Neutrophil (primary cell): ENCODE measurements at regions not wholly inside any gene's neighbourhood (a gene's known extent, or its start where the extent isn't known, plus 50 kb on each side); places are given as distances from the start of the nearest gene placed in this dataset.
"Not testable (repeated sequence)": the region's sequence is repeated elsewhere in the genome, so short reads cannot be mapped to it uniquely, and the experiment has no call there.

Experiments
- H3K27ac ChIP-seq: fragments of 200-600 bp; sonication (generic); 2 replicates; pipeline ENCODE4 v1.5.1; 2016; ENCODE audit warnings: mild to moderate bottlenecking, moderate library complexity
- H3K27me3 ChIP-seq: fragments of 200-600 bp; sonication (generic); 2 replicates; pipeline ENCODE4 v1.6.0; 2016; ENCODE audit warnings: mild to moderate bottlenecking
- H3K36me3 ChIP-seq: fragments of 200-600 bp; sonication (generic); 2 replicates; pipeline ENCODE4 v1.5.1; 2017
- H3K4me1 ChIP-seq, 2 experiments: fragments of 200-600 bp in 1 of 2; sonication (generic) in 1 of 2; 1 replicate in 1 of 2; 2 replicates in 1 of 2; pipeline versions ENCODE4 v1.5.1 to v1.6.1; 2013 to 2016; ENCODE audit warnings: low read depth in 1 of 2, low read length in 1 of 2, mild to moderate bottlenecking in 1 of 2, moderate library complexity in 1 of 2; ENCODE audit not compliant: control insufficient read depth in 1 of 2, insufficient read depth in 1 of 2
- H3K4me3 ChIP-seq, 2 experiments: fragments of 200-600 bp in 1 of 2; sonication (generic) in 1 of 2; 1 replicate in 1 of 2; 2 replicates in 1 of 2; pipeline ENCODE4 v1.5.1; 2013 to 2016; ENCODE audit warnings: low read depth in 1 of 2, low read length in 1 of 2, mild to moderate bottlenecking in 1 of 2, moderate library complexity in 1 of 2
- H3K9me3 ChIP-seq: fragments of 200-600 bp; sonication (generic); 2 replicates; pipeline ENCODE4 v1.5.1; 2016
- TF ChIP-seq, protein P1 (sequence below): fragments of 200-600 bp; sonication (generic); IDR thresholded peaks from 2 replicates; pipeline ENCODE4 v1.5.1; 2016; ENCODE audit warnings: antibody characterized with exemption

DNA sequence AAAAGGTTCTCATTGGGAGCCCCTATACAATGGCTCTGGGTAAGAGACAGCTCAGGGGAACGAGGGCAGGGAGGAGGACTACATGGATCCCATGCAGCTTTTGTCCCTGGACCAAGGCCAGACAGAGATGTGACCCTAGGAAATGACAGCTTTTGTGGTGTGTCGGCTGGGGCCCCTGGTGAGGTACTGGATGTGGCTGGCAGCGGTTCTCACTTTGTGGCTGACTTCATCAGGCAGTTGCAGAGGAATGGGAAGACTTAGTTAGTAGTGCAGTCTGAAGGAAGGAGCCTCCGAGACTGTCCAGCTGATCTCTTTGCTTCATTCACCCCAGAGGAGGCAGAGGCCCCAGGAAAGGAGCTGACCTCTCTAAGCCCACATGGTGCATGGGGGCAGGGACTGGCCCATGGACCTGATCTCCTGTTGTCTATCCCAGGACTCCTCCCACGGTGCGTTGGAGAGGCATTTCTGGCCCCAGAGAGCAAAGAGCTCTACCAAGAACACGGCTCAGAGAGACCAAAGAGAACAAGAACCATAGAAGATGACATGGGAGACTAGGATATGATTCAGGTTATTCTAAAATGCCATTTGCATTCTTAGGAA is 202.9 kb downstream of the RPS24 start:
- TF ChIP-seq, protein P1, sequence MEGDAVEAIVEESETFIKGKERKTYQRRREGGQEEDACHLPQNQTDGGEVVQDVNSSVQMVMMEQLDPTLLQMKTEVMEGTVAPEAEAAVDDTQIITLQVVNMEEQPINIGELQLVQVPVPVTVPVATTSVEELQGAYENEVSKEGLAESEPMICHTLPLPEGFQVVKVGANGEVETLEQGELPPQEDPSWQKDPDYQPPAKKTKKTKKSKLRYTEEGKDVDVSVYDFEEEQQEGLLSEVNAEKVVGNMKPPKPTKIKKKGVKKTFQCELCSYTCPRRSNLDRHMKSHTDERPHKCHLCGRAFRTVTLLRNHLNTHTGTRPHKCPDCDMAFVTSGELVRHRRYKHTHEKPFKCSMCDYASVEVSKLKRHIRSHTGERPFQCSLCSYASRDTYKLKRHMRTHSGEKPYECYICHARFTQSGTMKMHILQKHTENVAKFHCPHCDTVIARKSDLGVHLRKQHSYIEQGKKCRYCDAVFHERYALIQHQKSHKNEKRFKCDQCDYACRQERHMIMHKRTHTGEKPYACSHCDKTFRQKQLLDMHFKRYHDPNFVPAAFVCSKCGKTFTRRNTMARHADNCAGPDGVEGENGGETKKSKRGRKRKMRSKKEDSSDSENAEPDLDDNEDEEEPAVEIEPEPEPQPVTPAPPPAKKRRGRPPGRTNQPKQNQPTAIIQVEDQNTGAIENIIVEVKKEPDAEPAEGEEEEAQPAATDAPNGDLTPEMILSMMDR, result no peak
- H3K27ac ChIP-seq, result peak overlapping the region; percentile 66
- H3K36me3 ChIP-seq, result no peaks in the 10 kb centered on the region
- no peaks in the 10 kb centered on the region for H3K27me3 ChIP-seq
- H3K4me1 ChIP-seq, result peaks cover 24 to 25% of the 10 kb centered on the region in 2 experiments
- no peak overlapping the region for H3K4me3 ChIP-seq
- no peaks in the 10 kb centered on the region for H3K9me3 ChIP-seq

DNA sequence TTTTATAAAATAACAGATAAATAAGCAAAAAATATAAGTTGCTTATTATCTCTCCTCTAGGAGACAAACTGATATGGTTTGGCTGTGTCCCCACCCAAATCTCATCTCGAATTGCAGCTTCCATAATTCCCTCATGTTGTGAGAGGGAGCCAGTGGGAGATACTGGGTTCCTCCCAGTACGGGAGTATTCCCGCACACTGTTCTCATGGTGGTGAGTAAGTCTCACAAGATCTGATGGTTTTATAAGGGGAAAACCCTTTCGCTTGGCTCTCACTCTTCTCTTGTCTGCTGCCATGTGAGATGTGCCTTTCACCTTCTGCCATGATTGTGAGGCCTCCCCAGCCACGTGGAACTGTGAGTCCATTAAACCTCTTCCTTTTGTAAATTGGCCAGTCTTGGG is 204.3 kb downstream of the RPS24 start:
- H3K4me1 ChIP-seq, result peaks cover 18 to 19% of the 10 kb centered on the region in 2 experiments
- H3K36me3 ChIP-seq, H3K27ac ChIP-seq, H3K4me3 ChIP-seq, H3K27me3 ChIP-seq, H3K9me3 ChIP-seq: not testable (repeated sequence)

DNA sequence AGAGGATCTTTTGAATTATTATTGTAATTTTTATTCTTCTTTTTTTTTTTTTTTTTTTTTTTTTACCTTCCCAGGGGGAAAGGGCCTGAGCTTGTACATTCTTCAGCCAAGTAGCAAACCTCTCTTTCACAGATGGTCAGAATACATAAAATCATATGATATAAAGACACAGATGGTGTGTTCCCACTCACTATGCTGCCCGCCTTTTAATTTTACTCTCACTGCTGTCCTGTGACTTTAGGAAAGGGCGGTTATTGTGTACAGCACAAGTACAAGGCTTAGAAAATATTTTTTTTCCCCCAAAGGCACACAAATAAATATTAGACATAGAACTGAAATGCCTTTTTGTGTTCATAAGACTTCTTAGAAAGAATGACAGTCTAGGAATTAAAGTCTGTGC is 213.6 kb downstream of the RPS24 start:
- Histone ChIP-seq H3K36me3 (no peaks in the 10 kb centered on the region), H3K4me1 (peaks cover 47 to 51% of the 10 kb centered on the region in 2 experiments), H3K9me3 (no peaks in the 10 kb centered on the region), H3K27me3 (no peaks in the 10 kb centered on the region), H3K27ac (no peak overlapping the region), H3K4me3 (no peak overlapping the region)
- TF ChIP-seq, protein P1, result no peak

DNA sequence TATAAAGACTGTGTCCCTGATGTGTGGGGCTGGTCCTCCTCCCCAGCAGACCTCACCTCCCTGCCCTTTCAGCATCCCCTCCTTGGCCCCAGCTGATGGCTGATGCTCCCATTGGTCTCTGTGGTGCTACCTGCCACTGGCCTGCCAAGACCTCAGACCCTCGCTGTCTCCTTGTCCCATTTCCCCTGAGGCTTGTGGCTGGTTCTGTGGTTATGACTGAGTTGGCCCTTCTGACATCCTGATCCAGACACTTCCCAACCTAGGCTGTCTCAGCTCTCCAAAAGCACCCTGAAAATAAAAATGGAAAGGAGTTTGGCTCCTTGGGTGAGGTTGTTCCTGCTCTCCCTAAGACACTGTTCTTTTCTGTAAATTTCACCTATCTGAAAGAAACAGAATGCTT is 214.2 kb downstream of the RPS24 start:
- TF ChIP-seq, protein P1, result no peak
- no peaks in the 10 kb centered on the region for H3K9me3 ChIP-seq
- no peak overlapping the region for H3K4me3 ChIP-seq
- H3K27ac ChIP-seq, result peak overlapping the region; percentile 89
- no peaks in the 10 kb centered on the region for H3K36me3 ChIP-seq
- peaks cover 52 to 56% of the 10 kb centered on the region in 2 experiments for H3K4me1 ChIP-seq
- no peaks in the 10 kb centered on the region for H3K27me3 ChIP-seq

DNA sequence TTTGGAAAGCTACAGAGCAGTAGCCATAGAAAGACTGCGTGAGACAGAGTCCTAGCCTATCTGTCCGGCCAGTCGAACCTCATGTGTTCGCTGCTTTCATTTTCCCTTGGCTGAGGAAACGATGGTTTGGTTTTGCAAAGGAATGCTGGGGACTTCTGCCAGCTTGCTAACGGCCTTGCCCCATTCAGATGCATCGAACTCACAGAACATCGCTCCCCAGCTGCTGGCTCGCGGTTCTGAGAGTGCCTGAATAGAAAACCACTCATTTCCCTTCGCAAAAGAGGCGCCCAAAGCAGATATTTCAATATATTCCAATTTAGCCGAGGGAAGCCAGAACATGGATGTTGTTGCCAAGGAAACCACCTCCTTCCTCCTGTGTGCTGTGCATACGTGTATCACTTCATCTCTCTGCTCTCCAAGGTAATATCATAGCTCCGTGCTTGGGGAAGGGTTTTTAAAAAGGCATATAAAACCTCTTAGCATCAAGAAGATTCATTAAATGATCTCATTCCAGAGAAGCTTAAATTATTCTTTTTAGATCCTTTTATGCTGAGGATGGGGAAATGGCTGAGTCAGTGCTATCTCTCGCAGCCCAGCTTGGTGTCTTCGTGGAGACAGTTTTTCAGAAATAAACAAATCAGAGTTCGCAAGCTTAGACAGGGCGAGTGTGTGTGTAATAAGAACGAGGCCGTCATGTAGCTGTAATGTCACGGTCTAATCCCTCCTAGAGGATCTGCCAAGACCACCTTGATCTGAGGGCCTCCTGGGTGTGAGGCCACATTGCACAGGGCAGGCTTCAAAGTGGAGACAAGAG is 215.2 kb downstream of the RPS24 start:
- peak overlapping the region; percentile 89 for H3K27ac ChIP-seq
- H3K4me3 ChIP-seq, result peak overlapping the region in 1 of 2 experiments; percentile 55

More for the DNA sequence above, 215.2 kb downstream of the RPS24 start:
- Histone ChIP-seq H3K27me3 (no peaks in the 10 kb centered on the region), H3K4me1 (peaks cover 63 to 67% of the 10 kb centered on the region in 2 experiments), H3K9me3 (no peaks in the 10 kb centered on the region), H3K36me3 (no peaks in the 10 kb centered on the region)
- TF ChIP-seq, protein P1, result no peak
